ENCODE measurements at regions not wholly inside any gene's neighbourhood (a gene's known extent, or its start where the extent isn't known, plus 50 kb on each side); places are given as distances from the start of the nearest gene placed in this dataset.
"Not testable (repeated sequence)": the region's sequence is repeated elsewhere in the genome, so short reads cannot be mapped to it uniquely, and the experiment has no call there.

GRCh38 chr12:107377596-107378385 is 284.4 kb upstream of the CRY1 start:
- Histone ChIP-seq H3K27me3 (no peaks in the 10 kb centered on the region), H3K9me3 (no peaks in the 10 kb centered on the region), H3K36me3 (no peaks in the 10 kb centered on the region), H3K4me1 (no peaks in the 10 kb centered on the region), H3K27ac (no peak overlapping the region), H3K4me3 (no peak overlapping the region)
- TF ChIP-seq, protein P1, sequence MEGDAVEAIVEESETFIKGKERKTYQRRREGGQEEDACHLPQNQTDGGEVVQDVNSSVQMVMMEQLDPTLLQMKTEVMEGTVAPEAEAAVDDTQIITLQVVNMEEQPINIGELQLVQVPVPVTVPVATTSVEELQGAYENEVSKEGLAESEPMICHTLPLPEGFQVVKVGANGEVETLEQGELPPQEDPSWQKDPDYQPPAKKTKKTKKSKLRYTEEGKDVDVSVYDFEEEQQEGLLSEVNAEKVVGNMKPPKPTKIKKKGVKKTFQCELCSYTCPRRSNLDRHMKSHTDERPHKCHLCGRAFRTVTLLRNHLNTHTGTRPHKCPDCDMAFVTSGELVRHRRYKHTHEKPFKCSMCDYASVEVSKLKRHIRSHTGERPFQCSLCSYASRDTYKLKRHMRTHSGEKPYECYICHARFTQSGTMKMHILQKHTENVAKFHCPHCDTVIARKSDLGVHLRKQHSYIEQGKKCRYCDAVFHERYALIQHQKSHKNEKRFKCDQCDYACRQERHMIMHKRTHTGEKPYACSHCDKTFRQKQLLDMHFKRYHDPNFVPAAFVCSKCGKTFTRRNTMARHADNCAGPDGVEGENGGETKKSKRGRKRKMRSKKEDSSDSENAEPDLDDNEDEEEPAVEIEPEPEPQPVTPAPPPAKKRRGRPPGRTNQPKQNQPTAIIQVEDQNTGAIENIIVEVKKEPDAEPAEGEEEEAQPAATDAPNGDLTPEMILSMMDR (IDR thresholded peaks at IDR 0.05): no peak
- intact Hi-C loops (cut with DNase I): no loop called here
- ATAC-seq: no peak
- no peak for DNase-seq
- 75 to 82% methylated on average over 6 of the region's 6 CpGs for WGBS, 2 donors
- no peak for FAIRE-seq

- DNase-seq: no peak
- Histone ChIP-seq H3K9me3 (no peaks in the 10 kb centered on the region), H3K36me3 (no peaks in the 10 kb centered on the region), H3K4me1 (no peaks in the 10 kb centered on the region), H3K4me3 (no peak overlapping the region), H3K27me3 (no peaks in the 10 kb centered on the region), H3K27ac (no peak overlapping the region)
- WGBS, 2 donors: 68 to 74% methylated on average over 4 of the region's 4 CpGs
- TF ChIP-seq, protein P1 (IDR thresholded peaks at IDR 0.05): no peak
- no peak for FAIRE-seq
- no peak for ATAC-seq
- intact Hi-C loops (cut with DNase I): no loop called here
Measured at GRCh38 chr12:107378609-107379008, 285.3 kb upstream of the CRY1 start.

GRCh38 chr12:107379142-107379851 is 285.9 kb upstream of the CRY1 start:
- intact Hi-C loops (cut with DNase I); DNase-seq; H3K27me3 ChIP-seq; FAIRE-seq; H3K4me1 ChIP-seq; H3K27ac ChIP-seq; H3K36me3 ChIP-seq; H3K4me3 ChIP-seq; H3K9me3 ChIP-seq: not testable (repeated sequence)
- WGBS, 2 donors: 72 to 76% methylated on average over 6 of the region's 6 CpGs
- peak in 2 of 4 donors; percentile 35 to 62 for ATAC-seq

GRCh38 chr12:107379852-107380567 is 286.7 kb upstream of the CRY1 start:
- ATAC-seq (peak; percentile 80 to 95 (median 88)), FAIRE-seq (no peak), DNase-seq (peak in 4 of 6 donors; percentile 63 to 77 (median 74))
- intact Hi-C loops (cut with DNase I): no loop called here
- Histone ChIP-seq H3K4me1 (no peaks in the 10 kb centered on the region), H3K27ac (no peak overlapping the region), H3K4me3 (no peak overlapping the region), H3K36me3 (no peaks in the 10 kb centered on the region), H3K27me3 (no peaks in the 10 kb centered on the region), H3K9me3 (no peaks in the 10 kb centered on the region)
- 10% methylated on average over 12 to 14 of the region's 15 CpGs for WGBS, 2 donors
- TF ChIP-seq, protein P1 (IDR thresholded peaks at IDR 0.05): no peak

- H3K9me3 ChIP-seq: no peaks in the 10 kb centered on the region
- intact Hi-C loops (cut with DNase I): no loop called here
- H3K27ac ChIP-seq: no peak overlapping the region
- FAIRE-seq (no peak), ATAC-seq (no peak), DNase-seq (no peak)
- H3K4me1 ChIP-seq: no peaks in the 10 kb centered on the region
- TF ChIP-seq, protein P1 (IDR thresholded peaks at IDR 0.05): no peak
- 85 to 89% methylated on average over 6 of the region's 6 CpGs for WGBS, 2 donors
- no peak overlapping the region for H3K4me3 ChIP-seq
- H3K27me3 ChIP-seq: no peaks in the 10 kb centered on the region
- H3K36me3 ChIP-seq: no peaks in the 10 kb centered on the region
Measured at GRCh38 chr12:107384645-107385044, 291.3 kb upstream of the CRY1 start.
